HEK293T (cell line): ENCODE measurements at regions not wholly inside any gene's neighbourhood (a gene's known extent, or its start where the extent isn't known, plus 50 kb on each side); places are given as distances from the start of the nearest gene placed in this dataset.

Experiments used
- ELF4 ChIP-seq: fragments of 450-650 bp; IDR thresholded peaks from 2 replicates; pipeline ENCODE4 v1.6.1; 2017; ENCODE audit warnings: antibody characterized with exemption
- FOXK2 ChIP-seq: fragments of 450-650 bp; IDR thresholded peaks from 2 replicates; pipeline ENCODE4 v1.6.1; 2016; ENCODE audit warnings: mild to moderate bottlenecking
- FOXM1 ChIP-seq: fragments of 450-650 bp; IDR thresholded peaks from 2 replicates; pipeline ENCODE4 v1.6.1; 2017; ENCODE audit warnings: mild to moderate bottlenecking, borderline replicate concordance
- SP1 ChIP-seq: fragments of 450-650 bp; IDR thresholded peaks from 2 replicates; pipeline ENCODE4 v1.6.1; 2017
- SUZ12 ChIP-seq: fragments of 450-650 bp; IDR thresholded peaks from 2 replicates; pipeline ENCODE4 v1.6.1; 2016; ENCODE audit warnings: mild to moderate bottlenecking
- TARDBP ChIP-seq: fragments of 450-650 bp; IDR thresholded peaks from 2 replicates; pipeline ENCODE4 v1.6.1; 2016

GRCh38 chr7:109178342-109178741 lies 608.7 kb downstream of the DNAJB9 start:
- TF ChIP-seq ELF4 = no peak
- no peak for TF ChIP-seq FOXK2
- TF ChIP-seq FOXM1 = no peak
- TF ChIP-seq SP1 = no peak
- no peak for TF ChIP-seq TARDBP
- TF ChIP-seq SUZ12 = no peak
